Stimulated activated CD4-positive, alpha-beta T cell treated with anti-CD3 and anti-CD28 coated beads, Interleukin-4, amount 100 ng/mL, for 48 hours (primary cell): ENCODE measurements at regions not wholly inside any gene's neighbourhood (a gene's known extent, or its start where the extent isn't known, plus 50 kb on each side); places are given as distances from the start of the nearest gene placed in this dataset.

ENCODE experiments used
- DNase-seq, 2 donors: peaks; one replicate each; pipeline ENCODE4 v3.0.0-alpha.2; 2020; ENCODE audit warnings: low read depth in 2 of 2

- no peak for DNase-seq
These were observed 133.4 kb downstream of the OLFM1 start for GRCh38 chr9:135220601-135221575.

- DNase-seq: no peak
These were observed 134.1 kb downstream of the OLFM1 start for GRCh38 chr9:135221576-135221950.

GRCh38 chr9:135221951-135222631 is 134.6 kb downstream of the OLFM1 start:
- no peak for DNase-seq

- DNase-seq: no peak
These were observed 135.7 kb downstream of the OLFM1 start for GRCh38 chr9:135222881-135223760.

- no peak for DNase-seq
These were observed 136.4 kb downstream of the OLFM1 start for GRCh38 chr9:135223831-135224230.

GRCh38 chr9:135224286-135224877 is 136.9 kb downstream of the OLFM1 start:
- no peak for DNase-seq

- no peak for DNase-seq
These were observed 137.6 kb downstream of the OLFM1 start for GRCh38 chr9:135224921-135225541.

GRCh38 chr9:135225619-135226228 is 138.3 kb downstream of the OLFM1 start:
- DNase-seq: no peak

GRCh38 chr9:135226369-135227050 is 139.0 kb downstream of the OLFM1 start:
- DNase-seq: no peak

GRCh38 chr9:135227641-135228251 is 140.3 kb downstream of the OLFM1 start:
- DNase-seq: no peak

GRCh38 chr9:135228345-135228982 is 141.0 kb downstream of the OLFM1 start:
- DNase-seq: no peak

- no peak for DNase-seq
These were observed 141.6 kb downstream of the OLFM1 start for GRCh38 chr9:135228983-135229625.

GRCh38 chr9:135229701-135230385 is 142.4 kb downstream of the OLFM1 start:
- no peak for DNase-seq

- no peak for DNase-seq
These were observed 142.9 kb downstream of the OLFM1 start for GRCh38 chr9:135230386-135230765.

- no peak for DNase-seq
These were observed 143.5 kb downstream of the OLFM1 start for GRCh38 chr9:135230817-135231520.

GRCh38 chr9:135239100-135239768 is 151.8 kb downstream of the OLFM1 start:
- no peak for DNase-seq

- DNase-seq: no peak
These were observed 152.3 kb downstream of the OLFM1 start for GRCh38 chr9:135239769-135240141.
